HG03457 (cell line): ENCODE measurements at regions not wholly inside any gene's neighbourhood (a gene's known extent, or its start where the extent isn't known, plus 50 kb on each side); places are given as distances from the start of the nearest gene placed in this dataset.
"Not testable (repeated sequence)": the region's sequence is repeated elsewhere in the genome, so short reads cannot be mapped to it uniquely, and the experiment has no call there.

Experiments used
- ATAC-seq: cut with Tn5 transposase; IDR thresholded peaks from one replicate; pipeline ENCODE4 v1.9.1; 2021; ENCODE audit warnings: moderate number of reproducible peaks; ENCODE audit not compliant: unreplicated experiment

DNA sequence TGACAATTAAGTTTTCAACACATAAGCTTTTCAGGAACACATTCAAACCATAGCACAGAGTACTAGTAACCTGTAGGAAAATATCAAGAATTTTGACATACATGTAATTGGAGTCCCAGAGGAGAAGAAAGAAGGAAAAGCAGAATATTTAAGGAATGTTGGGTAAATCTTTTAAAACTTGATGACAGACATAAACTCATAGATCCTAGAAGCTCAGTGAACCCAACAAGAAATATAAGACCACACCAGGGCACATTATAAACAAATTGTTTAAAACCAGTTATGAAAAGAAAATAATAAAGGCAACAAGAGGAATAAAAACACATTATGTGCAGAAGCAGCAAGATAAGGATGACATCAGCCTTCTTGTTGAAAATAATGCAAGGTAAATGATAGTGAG, 151.5 kb upstream of the ATXN1 start:
- ATAC-seq = no peak

DNA sequence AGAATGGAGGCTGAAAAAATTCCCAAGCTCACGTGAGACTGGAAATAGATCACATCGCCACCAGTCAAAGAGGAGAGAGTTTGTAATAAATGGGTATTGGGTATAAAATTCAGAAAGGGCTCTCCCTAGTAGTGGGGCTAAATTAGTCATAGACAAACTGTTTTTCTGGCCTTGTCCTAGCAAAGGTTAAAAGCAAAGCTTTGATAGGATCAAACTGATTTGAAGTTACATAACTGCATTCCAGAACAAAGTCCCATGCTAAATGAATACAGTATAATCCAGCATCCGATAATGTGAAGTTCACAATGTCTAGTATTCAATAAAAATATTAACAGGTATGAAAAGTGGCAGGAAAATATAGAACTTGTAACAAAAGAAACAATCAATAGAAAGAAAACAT, 149.8 kb upstream of the ATXN1 start:
- no peak for ATAC-seq

DNA sequence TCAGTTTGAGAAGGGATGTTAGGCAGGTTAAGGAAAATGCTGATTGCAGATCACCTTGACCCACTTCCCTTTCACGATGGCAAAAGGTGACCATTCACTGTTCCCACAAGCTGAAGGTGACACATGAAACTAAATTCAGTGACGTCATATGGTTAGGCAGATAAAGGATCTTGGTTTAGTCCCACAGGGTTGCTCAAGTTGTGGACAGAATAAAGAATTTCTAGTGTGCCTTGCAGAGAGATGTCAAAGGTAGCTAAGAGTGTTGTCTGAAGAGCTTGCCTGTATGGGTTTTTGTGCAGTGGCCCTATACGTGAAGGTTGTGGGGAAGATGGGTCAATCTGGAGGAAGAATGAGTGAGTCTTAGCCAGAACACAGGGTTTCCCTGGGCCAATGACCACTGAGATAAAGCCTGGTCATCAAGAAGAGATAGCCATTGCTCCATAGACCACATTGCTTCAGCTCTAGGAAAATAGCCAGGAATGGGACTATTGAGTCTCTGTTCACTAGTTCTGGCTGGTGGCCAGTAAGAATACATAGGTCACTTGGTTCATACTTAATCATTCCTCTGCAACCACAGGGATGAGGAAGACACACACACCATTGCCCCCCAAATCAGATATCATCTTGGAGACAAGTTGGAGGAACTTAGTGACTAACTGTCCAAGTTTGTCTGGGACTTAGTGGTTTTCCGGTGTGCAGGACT, 148.5 kb upstream of the ATXN1 start:
- ATAC-seq = no peak

DNA sequence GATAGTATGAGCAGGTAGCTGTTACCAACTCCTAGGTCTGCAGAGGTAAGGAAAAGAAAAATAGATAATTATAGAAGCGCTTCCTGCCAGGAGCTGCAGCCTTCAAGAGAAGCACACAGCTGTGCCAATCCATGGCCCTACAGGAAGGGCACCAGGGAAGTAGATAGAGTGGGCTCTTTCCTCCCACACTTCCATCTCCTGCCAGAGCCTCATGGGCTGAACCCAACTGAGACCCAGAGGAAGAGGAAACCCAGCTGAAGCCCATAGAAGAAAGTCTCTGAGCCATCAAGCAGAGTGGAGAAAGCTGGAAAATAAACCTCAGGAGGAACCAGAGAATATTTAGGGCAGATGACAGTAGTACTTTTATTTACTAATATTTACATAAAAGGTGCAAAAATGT, 146.7 kb upstream of the ATXN1 start:
- ATAC-seq = no peak

DNA sequence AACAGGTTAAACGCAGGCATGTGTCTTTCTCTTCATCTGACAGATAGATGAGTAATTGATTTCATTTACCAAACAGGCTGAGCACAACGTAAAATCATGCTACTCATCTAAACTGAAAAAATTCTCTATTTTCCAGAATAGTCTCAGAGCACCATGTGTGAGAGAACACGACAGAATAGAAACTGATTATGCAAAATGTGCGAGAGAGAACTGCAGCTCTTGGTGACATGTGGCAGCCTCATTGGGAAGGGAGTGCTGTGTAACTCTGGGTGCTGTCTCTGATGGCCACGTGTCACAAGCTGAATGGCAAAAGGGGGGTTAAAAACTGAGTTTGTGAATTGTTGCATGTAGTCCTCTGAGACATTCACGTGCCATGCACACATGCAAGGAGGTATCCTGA, 143.7 kb upstream of the ATXN1 start:
- no peak for ATAC-seq

DNA sequence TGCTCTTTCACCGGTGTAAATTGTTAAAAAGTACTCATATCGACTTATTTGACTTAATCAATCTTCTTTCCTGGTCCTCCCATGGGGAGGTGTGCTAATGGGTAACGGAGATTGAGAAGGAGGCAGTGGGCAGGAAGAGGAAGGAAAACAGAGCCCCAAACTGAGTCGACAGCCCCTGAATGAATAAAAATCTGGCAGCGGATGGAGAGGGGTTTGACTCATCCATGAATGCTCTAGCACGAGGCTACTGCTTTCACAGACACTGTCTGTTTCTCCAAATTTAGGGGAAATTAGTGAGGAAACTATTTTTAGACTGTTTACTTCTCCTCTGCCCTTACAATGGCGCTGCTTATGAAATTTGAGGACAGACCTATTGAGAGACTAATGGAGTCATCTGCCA, 142.2 kb upstream of the ATXN1 start:
- no peak for ATAC-seq

DNA sequence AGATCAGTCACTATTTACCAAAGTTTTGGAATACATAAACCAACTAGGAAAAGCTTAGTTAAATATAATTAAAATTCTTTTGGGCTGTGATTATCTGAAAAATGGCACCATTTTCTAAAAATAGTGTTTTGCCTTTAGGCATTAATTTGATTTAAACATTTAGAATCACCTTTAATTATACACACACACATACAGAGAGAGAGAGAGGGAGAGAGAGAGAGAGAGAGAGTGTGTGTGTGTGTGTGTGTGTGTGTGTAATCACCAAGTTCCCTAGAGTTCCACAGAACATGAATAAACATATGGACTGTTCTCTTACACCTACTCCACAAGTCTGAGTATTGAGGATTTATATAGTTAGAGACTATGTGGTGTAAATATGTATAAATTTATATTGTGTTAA, 141.2 kb upstream of the ATXN1 start:
- no peak for ATAC-seq

DNA sequence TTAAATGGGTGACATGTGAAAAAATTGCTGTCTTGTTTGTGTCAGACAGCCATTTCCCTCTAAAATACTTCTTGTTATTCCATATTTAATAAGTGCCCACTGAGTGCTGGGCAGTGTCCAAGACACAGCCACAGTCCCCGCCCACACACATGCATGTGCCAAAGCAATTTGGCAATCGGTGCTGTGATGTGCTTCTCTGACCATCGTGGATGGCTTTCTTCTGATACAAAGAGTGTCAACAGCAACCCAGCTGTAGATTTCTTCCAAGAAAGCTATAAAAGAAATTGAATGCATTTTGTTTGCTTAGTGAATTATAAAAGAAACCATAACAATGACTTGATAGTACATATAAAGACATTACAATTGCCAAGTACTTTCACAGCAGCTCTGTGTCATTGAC, 140.5 kb upstream of the ATXN1 start:
- ATAC-seq = no peak

DNA sequence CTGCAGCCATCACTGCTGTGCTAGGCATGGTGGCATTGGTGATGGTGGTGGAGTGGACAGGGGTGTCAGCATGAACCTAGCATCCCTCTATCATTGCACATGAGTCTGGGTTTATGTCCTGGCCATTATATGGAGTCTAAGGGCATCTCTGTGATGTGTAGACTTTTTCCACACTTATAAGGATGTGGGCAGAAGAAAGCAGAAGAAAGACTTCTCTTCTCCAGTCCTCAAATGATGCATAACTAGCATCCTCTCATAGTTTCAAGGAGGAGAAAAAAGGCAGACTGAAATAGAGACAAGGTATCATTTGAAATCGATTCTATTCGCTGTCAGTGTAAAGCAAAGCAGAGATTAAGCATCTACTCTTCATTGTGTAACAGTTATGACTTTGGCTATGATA, 140.0 kb upstream of the ATXN1 start:
- ATAC-seq = no peak

DNA sequence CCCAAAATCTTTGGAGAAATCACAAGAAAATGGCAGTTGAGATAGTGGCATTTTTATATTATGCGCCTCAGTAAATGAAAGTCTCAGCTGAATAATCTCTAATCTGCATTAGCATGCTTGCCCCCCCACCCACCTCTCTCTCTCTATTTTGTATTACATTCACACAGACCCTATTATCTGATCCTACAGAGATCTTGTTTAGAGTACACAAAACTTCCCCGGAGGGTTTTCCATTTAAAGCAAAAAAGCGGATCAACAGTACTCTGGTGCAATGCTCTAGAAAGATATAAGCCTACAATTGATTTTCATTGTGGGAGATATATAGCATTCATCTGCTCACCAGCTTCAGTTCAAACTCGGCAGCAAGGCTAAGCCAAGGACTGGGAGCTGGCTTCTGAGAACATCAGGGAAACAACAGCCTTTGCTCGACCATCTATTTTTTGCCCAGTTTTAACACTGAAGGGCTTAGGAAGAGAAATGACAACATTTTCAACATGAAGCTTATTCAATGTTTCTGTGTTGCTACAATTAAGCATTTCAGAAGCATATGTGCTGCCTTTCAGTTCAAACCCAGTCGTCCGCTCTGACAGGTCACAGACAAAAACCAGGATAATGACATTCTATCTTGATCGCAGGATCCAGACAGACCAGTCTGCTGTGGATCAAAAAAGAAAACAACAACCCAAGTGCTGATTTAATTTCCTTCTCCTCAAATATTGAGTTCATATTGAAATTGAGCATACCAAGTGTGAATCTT, 137.6 kb upstream of the ATXN1 start:
- ATAC-seq = no peak

DNA sequence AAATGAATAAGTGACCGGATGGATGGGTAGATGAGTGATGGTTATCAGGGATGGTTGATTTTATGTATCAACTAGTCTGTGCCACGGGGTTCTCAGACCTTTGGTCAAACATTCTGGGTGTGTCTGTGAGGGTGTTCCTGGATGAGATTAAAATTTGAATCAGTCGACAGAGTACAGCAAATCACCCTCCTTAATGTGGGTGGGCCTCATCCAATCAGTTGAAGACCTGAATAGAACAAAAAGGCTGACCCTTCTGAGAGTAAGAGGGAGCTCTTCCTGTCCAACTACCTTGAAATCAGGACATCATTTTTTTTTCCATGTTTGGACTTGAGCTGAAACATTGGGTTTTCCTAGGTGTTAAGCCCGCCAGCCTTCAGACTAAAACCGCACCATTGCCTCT, 136.4 kb upstream of the ATXN1 start:
- ATAC-seq = no peak

DNA sequence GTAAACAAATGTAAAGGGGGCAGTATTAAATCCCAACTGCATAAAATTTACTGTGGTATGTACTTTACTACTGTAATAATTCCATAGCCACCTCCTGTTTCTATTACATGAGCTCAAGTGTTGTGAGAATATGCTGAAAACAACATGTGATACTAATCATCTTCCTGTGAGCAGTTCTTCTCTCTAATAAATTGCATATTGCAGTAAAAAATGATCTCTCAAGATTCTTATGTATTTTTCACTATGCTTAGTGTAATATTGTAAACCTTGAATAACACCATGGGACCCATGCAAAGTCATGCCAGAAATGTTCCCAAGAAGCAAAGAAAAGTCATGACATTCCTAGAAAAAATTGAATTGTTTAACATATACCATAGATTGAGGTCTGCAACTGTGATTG, 133.0 kb upstream of the ATXN1 start:
- no peak for ATAC-seq

DNA sequence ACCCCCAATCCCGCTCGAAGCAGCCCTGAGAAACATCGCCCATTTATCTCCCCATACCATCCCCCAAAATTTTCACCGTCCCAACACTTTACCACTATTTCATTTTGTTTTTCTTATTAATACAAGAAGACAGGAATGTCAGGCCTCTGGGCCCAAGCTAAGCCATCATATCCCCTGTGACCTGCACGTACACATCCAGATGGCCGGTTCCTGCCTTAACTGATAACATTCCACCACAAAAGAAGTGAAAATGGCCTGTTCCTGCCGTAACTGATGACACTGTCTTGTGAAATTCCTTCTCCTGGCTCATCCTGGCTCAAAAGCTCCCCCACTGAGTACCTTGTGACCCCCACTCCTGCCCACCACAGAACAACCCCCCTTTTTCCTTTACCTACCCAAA, 129.8 kb upstream of the ATXN1 start:
- ATAC-seq = not testable (repeated sequence)

DNA sequence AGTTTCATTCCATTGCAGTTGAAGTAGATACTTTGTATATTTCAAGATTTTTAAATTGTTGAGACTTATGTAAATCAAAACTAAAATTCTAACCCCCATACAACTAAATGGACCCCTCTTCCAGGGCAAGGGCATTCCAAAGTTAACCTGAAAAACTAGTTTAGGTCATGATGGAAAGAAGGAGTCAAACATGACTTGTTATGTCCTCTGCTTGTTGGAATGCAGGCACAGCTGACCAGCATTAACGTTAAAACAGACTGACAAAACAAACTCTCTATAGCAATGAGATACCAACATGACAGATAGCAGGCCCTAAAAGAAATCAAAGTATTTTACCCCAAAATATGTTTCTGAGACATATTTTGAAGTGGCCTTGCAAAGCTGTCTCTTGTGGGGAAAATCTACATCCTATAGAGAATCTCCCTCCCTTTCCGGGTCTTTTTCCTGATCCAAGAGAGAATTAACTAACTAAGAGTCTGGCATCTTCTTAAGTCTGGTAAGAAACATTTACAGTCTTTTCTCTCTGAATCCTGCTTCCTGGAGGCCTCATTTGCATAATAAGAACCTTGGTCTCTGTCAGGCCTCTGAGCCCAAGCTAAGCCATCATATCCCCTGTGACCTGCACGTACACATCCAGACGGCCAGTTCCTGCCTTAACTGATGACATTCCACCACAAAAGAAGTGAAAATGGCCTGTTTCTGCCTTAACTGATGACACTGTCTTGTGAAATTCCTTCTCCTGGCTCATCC, 124.3 kb upstream of the ATXN1 start:
- no peak for ATAC-seq

DNA sequence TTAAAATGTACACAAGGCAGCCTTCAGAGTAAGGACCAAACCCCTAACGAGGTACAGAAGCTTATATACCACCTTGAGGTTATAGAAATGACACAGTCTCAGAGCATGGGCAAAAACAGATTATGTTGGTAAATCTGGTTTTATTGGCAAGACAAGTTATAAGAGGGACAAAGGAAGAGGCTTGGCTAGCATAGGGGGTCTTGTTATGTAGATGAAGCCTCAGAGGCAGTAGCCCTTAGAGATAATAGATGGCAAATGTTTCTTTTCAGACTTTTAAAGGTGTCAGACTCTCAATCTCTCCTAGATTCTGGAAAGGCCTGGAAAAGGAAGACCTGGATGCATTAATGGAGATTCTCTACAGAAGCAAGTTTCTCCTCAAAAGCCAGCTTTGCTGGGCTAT, 123.3 kb upstream of the ATXN1 start:
- no peak for ATAC-seq

DNA sequence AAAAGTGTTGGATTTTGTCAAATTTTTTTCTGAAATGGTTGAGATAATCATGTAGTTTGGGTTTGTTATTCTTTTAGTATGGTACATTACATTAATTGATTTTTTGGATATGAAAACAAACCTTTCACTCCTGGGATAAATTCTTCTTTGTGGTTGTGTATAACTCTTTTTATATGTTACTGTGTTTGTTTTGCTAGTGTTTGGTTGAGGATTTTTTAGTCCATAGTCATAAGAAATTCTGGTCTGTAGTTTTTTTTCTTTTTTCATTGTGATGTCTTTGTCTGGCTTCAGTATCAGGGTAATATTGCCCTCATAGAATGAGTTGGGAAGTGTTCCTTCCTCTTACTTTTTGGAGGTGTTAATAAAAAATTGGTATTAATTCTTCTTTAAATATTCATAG, 122.2 kb upstream of the ATXN1 start:
- no peak for ATAC-seq

DNA sequence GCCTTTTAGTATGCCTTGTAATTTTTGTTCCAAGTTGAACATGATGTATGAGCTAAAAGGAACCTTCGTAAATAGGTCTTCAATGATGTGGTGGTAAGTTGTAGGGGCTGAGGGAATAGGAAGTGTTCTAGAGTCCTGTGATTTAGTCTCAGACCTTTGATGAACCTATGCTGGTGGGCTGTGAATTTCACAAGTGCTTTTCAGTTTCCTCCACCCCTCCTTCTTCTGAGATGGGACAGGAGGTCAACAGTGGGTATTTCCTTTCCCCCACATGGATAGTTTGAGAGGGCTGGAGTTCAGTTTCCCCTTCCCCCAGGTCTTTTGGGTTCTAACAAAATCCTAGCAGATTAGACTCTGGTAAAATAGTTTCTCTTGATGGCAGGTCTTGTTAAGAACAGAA, 121.0 kb upstream of the ATXN1 start:
- no peak for ATAC-seq

DNA sequence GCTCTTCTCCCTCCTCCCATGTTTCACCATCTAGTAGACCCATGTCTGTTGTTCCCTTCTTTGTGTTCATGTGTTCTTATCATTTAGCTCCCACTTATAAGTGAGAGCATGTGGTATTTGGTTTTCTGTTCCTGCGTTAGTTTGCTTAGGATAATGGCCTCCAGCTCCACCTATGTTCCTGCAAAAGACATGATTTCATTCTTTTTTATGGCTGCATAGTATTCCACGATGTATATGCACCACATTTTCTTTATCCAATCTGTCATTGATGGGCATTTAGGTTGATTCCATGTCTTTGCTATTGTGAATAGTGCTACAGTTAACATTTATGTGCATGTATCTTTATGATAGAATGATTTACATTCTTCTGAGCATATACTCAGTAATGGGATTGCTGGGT, 115.6 kb upstream of the ATXN1 start:
- not testable (repeated sequence) for ATAC-seq

DNA sequence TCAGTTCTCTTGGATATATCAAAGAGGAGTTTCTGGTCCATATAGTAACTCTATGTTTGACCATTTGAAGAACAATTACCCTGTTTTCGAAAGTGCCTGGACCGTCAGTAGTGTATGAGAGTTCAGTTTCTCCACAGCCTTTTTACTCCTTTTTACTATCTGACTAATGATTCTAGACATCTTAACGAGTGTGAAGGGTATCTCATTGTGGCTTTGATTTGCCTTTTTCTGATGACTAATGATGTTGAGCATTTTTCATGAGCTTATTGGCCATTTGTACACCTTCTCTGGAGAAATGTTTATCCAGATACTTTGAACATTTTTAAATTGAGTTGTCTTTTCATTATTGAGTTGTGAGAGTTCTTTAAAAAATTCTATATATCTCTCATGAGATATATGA, 114.9 kb upstream of the ATXN1 start:
- no peak for ATAC-seq

DNA sequence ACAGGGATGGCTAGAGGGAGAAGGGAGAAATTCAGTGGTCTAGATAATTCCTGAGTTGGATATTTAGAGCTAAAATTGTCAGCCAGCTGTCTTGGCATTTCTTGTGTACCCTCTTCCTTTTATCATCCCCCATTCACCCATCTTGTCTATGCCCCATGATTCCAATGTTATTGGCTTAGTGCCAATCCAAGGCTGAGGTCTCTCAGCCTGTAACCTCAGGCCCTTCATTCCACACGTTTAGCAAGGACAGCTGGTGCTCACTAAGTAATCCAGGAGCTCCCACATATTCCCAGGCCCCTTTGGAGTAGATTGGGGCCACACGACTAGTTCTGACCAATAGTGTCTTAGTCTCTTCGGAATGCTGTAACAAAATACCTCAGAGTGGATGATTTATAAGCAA, 112.4 kb upstream of the ATXN1 start:
- no peak for ATAC-seq

DNA sequence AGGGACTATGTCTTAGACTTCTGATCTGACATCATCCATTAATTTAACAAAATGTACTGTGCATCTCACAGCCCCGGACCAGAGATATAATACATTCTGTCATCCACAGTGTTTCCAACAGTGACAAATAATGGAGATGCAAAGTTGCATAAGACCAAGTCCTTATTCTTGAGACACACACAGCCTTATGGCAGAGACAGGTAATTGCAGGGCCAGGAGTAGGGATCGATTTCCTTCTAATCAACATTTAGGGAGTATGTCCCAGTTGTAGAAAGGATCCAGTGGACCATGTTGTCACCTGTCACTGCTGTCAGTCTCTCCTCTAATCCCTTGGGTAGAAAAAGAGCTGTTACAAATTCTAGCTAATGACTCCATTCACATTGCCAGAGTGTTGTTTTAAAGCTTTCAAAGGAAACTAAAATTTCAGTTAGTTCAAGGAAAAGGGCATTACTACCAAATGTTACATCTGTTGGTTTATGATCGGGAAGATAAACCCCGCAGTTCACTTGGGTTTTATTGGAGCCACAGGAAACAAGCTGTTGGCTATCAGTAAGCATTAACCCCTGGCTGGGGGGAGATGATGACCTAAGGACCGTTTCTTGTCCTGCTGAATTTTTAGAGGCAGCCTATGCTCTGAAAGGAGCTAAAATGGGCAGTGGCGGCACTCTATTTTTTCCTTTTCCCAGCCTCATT, 111.4 kb upstream of the ATXN1 start:
- ATAC-seq = no peak

DNA sequence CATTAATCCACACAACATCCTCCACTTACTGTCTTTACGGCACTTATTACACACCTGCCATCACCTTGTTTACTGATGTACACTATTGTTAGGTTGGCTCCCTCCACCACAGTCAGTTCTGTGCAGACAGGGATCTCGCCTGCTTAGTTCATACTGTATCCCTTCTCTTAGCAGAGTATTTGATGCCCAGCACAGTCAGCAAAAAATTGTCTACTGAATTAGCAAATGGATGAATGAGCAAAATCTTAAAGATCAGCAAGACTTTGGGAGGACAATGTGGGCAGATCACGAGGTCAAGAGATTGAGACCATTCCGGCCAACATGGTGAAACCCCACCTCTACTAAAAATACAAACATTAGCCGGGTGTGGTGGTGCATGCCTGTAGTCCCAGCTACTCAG, 109.8 kb upstream of the ATXN1 start:
- no peak for ATAC-seq
